DND-41 (cell line): ENCODE measurements at regions not wholly inside any gene's neighbourhood (a gene's known extent, or its start where the extent isn't known, plus 50 kb on each side); places are given as distances from the start of the nearest gene placed in this dataset.

Experiments used
- ATAC-seq: fragments of 200-7000 bp; cut with Tn5 transposase; 3 replicates; pipeline ENCODE4 v1.9.1; 2021; ENCODE audit warnings: low read depth; ENCODE audit not compliant: insufficient read depth
- DNase-seq: peaks from one replicate; pipeline ENCODE4 v3.0.0-alpha.2; 2020
- H2AFZ ChIP-seq: 2 replicates; pipeline ENCODE4 v1.6.0; 2012; ENCODE audit warnings: low read depth, low read length
- H3K27ac ChIP-seq: 2 replicates; pipeline ENCODE4 v1.5.1; 2012; ENCODE audit warnings: low read length, inconsistent platforms
- H3K27me3 ChIP-seq: fragments of 200-600 bp; sonication (generic); 2 replicates; pipeline ENCODE4 v1.6.0; 2012; ENCODE audit warnings: low read length, mild to moderate bottlenecking, inconsistent platforms; ENCODE audit not compliant: insufficient read depth, poor library complexity
- H3K36me3 ChIP-seq: 2 replicates; pipeline ENCODE4 v1.5.1; 2012; ENCODE audit warnings: low read length, inconsistent platforms; ENCODE audit not compliant: insufficient read depth
- H3K4me1 ChIP-seq: 2 replicates; pipeline ENCODE4 v1.5.1; 2012; ENCODE audit warnings: mild to moderate bottlenecking, low read length; ENCODE audit not compliant: insufficient read depth
- H3K4me2 ChIP-seq: 2 replicates; pipeline ENCODE4 v1.6.0; 2012; ENCODE audit warnings: mild to moderate bottlenecking, moderate library complexity, low read length, inconsistent platforms; ENCODE audit not compliant: insufficient read depth
- H3K4me3 ChIP-seq, 2 experiments: fragments of 200-600 bp in 1 of 2; shearing (Covaris generic) in 1 of 2; 2 replicates each; pipeline ENCODE4 v1.5.1; 2012 to 2016; ENCODE audit warnings: inconsistent platforms in 2 of 2, low read length in 2 of 2, mild to moderate bottlenecking in 2 of 2, low read depth in 1 of 2, moderate library complexity in 1 of 2
- H3K79me2 ChIP-seq: 2 replicates; pipeline ENCODE4 v1.6.0; 2012; ENCODE audit warnings: low read length, inconsistent platforms; ENCODE audit not compliant: insufficient read depth
- H3K9ac ChIP-seq: 2 replicates; pipeline ENCODE4 v1.6.0; 2012; ENCODE audit warnings: low read depth, mild to moderate bottlenecking, inconsistent platforms, low read length, moderate library complexity
- H3K9me3 ChIP-seq: 2 replicates; pipeline ENCODE4 v1.5.1; 2012; ENCODE audit warnings: low read length, moderate library complexity, mild to moderate bottlenecking, inconsistent platforms; ENCODE audit not compliant: insufficient read depth, severe bottlenecking
- H4K20me1 ChIP-seq: 2 replicates; pipeline ENCODE4 v1.6.0; 2012; ENCODE audit warnings: low read length; ENCODE audit not compliant: insufficient read depth
- EZH2 ChIP-seq: IDR thresholded peaks from 3 replicates; pipeline ENCODE4 v1.6.1; 2012; ENCODE audit warnings: borderline replicate concordance, low read depth, mild to moderate bottlenecking, moderate library complexity, low read length, inconsistent platforms; ENCODE audit not compliant: severe bottlenecking
- TF ChIP-seq, protein P1 (sequence below): IDR thresholded peaks from 2 replicates; pipeline ENCODE4 v1.5.1; 2012; ENCODE audit warnings: borderline replicate concordance, low read length, moderate library complexity, mild to moderate bottlenecking; ENCODE audit not compliant: poor library complexity, severe bottlenecking; ENCODE audit errors: extremely low read depth

DNA sequence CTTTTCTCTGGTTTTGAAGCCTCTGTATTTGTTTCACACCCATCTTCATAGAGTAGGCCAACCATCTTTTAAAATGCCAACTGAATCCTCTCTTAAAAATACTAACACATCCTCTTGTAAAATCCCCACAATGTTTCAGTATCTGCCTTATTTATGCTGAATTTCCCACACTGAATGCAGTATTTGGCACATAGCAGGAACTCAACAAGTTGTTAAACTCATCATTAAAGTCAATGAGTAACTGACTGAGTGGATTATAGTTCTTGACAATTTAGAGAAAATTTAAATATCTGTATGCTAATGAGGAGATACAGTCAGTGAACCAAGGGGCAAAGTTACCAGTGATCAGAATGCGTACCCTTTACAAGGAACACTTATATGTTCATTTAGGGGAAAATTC lies 505.5 kb upstream of the PCDH9 start:
- Histone ChIP-seq H3K4me1 (no peaks in the 10 kb centered on the region), H3K9ac (no peak overlapping the region), H3K4me2 (no peak overlapping the region), H3K4me3 (no peak overlapping the region), H2AFZ (no peak overlapping the region), H4K20me1 (no peaks in the 10 kb centered on the region), H3K79me2 (no peaks in the 10 kb centered on the region), H3K27ac (no peak overlapping the region), H3K36me3 (no peaks in the 10 kb centered on the region), H3K9me3 (no peaks in the 10 kb centered on the region), H3K27me3 (no peaks in the 10 kb centered on the region)
- TF ChIP-seq, protein P1, sequence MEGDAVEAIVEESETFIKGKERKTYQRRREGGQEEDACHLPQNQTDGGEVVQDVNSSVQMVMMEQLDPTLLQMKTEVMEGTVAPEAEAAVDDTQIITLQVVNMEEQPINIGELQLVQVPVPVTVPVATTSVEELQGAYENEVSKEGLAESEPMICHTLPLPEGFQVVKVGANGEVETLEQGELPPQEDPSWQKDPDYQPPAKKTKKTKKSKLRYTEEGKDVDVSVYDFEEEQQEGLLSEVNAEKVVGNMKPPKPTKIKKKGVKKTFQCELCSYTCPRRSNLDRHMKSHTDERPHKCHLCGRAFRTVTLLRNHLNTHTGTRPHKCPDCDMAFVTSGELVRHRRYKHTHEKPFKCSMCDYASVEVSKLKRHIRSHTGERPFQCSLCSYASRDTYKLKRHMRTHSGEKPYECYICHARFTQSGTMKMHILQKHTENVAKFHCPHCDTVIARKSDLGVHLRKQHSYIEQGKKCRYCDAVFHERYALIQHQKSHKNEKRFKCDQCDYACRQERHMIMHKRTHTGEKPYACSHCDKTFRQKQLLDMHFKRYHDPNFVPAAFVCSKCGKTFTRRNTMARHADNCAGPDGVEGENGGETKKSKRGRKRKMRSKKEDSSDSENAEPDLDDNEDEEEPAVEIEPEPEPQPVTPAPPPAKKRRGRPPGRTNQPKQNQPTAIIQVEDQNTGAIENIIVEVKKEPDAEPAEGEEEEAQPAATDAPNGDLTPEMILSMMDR: no peak
- no peak for TF ChIP-seq EZH2
- DNase-seq (no peak), ATAC-seq (no peak)

DNA sequence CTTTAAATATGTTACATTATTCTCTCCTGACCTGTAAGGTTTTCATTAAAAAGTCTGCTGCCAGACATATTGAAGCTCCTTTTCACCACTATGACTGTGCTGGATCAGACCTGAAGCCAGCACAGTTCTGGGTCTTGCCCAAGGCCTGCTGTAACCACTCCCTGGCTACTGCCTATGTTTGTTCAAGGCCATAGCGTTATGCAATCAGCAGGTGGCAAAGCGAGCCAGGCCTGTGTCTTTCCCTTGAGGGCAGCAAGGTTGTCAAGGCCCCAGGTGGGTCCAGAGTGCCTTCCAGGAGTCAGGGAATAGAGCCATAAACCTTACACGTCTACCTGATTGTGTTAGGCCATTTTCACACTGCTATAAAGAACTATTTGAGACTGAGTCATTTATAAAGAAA lies 496.8 kb upstream of the PCDH9 start:
- no peak for DNase-seq

DNA sequence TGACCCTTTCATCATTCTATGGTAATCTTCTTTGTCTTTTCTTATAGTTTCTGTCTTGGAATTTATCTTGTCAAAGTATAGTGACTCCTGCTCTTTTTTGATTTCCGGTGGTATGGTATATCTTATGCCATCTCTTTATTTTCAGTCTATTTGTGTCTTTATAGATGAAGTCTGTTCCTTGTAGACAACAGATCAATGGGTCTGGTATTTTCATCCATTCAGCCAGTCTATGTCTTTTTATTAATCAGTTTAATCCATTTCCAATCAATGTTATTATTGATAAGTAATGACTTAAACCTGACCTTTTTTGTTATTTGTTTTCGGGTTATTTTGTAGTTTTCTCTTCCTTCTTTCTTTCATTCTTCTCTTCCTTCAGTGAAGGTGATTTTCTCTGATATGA lies 495.9 kb upstream of the PCDH9 start:
- no peaks in the 10 kb centered on the region for H3K27me3 ChIP-seq
- no peak for ATAC-seq
- H3K9ac ChIP-seq: no peak overlapping the region
- no peak for DNase-seq
- no peak overlapping the region for H3K27ac ChIP-seq
- no peak overlapping the region for H2AFZ ChIP-seq
- H4K20me1 ChIP-seq: no peaks in the 10 kb centered on the region
- peaks cover 3% of the 10 kb centered on the region for H3K9me3 ChIP-seq
- no peaks in the 10 kb centered on the region for H3K36me3 ChIP-seq
- no peak overlapping the region for H3K4me3 ChIP-seq
- TF ChIP-seq, protein P1: no peak
- TF ChIP-seq EZH2: no peak
- H3K79me2 ChIP-seq: no peaks in the 10 kb centered on the region
- H3K4me2 ChIP-seq: no peak overlapping the region
- H3K4me1 ChIP-seq: no peaks in the 10 kb centered on the region

More for the DNA sequence above, 496.8 kb upstream of the PCDH9 start:
- no peaks in the 10 kb centered on the region for H3K27me3 ChIP-seq
- no peak overlapping the region for H3K9ac ChIP-seq
- no peak for TF ChIP-seq EZH2
- TF ChIP-seq, protein P1: no peak
- H3K4me1 ChIP-seq: no peaks in the 10 kb centered on the region
- H3K4me2 ChIP-seq: no peak overlapping the region
- no peaks in the 10 kb centered on the region for H4K20me1 ChIP-seq
- peaks cover 3% of the 10 kb centered on the region for H3K9me3 ChIP-seq
- no peaks in the 10 kb centered on the region for H3K79me2 ChIP-seq
- H3K27ac ChIP-seq: no peak overlapping the region
- H3K4me3 ChIP-seq: no peak overlapping the region
- no peak for ATAC-seq
- H3K36me3 ChIP-seq: no peaks in the 10 kb centered on the region
- H2AFZ ChIP-seq: no peak overlapping the region

DNA sequence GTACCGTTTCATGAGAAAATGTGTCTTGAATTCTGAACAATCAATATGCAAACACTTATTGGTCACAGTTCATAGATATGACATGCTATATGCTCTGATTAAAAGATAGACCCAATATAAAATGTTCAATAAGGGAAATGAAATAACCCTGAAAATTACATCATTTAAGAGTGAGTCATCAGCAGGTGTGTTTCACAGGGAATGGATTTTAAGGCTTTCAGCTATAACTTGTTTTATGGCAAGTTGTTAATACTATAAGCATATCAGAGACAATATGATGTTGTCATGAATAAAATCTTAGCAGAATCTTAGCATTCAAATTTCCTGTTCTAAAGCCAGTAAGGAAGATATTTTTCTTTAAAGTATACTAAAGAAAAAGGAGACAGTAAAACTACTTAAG lies 483.4 kb upstream of the PCDH9 start:
- TF ChIP-seq, protein P1: no peak
- TF ChIP-seq EZH2: no peak
- Histone ChIP-seq H3K4me1 (no peaks in the 10 kb centered on the region), H3K9ac (no peak overlapping the region), H3K79me2 (no peaks in the 10 kb centered on the region), H3K4me3 (no peak overlapping the region), H3K4me2 (no peak overlapping the region), H3K9me3 (no peaks in the 10 kb centered on the region), H3K36me3 (no peaks in the 10 kb centered on the region), H4K20me1 (no peaks in the 10 kb centered on the region), H3K27me3 (no peaks in the 10 kb centered on the region), H3K27ac (no peak overlapping the region), H2AFZ (no peak overlapping the region)
- ATAC-seq (no peak), DNase-seq (no peak)
